GM12875 (cell line): ENCODE measurements at regions not wholly inside any gene's neighbourhood (a gene's known extent, or its start where the extent isn't known, plus 50 kb on each side); places are given as distances from the start of the nearest gene placed in this dataset.

Source experiments
- H3K4me3 ChIP-seq: one replicate; pipeline ENCODE4 v1.5.1; 2011; ENCODE audit warnings: low read depth, low read length, control low read depth
- CTCF ChIP-seq: IDR thresholded peaks from 2 replicates; pipeline ENCODE4 v1.5.1; 2011; ENCODE audit warnings: low read depth, mild to moderate bottlenecking, control low read depth, inconsistent platforms, low read length, moderate library complexity, borderline replicate concordance; ENCODE audit not compliant: insufficient read depth

DNA sequence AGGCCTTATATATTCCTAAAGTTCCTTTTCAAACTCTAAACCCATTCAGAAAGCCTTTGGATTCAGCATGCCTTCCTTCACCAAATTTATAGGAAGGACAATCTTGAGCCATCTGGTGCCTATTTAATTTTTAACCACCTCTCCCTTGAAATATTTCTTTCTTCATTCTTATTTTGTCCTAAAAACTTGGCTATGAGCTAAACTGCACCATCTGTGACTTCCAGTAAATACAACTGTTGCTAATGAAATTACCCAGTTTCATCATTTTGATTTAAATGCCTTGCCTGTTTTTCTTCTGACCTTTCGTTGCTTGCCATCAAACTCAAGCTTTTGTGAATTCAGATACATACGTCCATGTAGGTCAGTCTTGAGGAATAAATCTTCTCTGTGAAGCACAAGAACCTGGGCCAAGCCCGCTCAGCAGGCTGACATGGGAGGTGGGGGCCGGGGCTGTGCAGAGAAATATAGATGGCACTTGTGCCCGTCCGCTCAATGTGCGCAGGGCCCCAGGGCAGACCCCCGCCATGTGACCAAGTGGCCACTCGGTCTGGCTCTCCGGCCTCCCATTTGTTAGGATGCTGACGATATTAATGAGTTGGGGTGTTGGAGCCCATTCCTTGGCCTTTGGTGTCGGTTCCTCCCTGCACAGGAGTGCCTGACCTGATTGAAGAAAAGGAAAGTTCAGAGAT, 335.9 kb downstream of the VPS13C start:
- TF ChIP-seq CTCF: no peak
- no peak overlapping the region for H3K4me3 ChIP-seq

GRCh38 chr15:61721418-61721817, 338.8 kb downstream of the VPS13C start:
- H3K4me3 ChIP-seq: no peak overlapping the region
- TF ChIP-seq CTCF: no peak

DNA sequence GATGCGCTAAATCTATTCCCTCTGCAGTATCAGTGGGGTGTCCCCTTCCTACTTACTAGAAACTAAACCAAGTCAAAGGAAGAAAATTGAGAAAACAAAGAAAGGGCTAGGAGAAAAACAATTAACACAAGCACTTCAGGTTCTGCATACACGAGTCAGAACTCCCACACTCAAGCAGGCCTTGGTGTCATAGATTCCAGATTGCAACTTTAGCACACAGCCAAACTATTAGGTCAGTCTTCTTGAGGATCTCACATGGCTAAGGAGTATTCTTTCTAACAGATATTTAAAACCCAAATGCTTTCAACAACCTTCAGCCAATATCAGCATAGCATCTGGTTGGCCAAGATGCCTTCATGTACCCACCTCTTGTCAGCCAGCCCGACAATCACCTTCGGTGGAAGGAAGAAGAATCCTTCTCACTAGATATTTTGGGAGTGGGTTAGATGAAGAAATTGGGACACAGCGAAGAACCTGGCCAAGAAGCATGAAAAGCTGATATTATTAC, 340.0 kb downstream of the VPS13C start:
- no peak for TF ChIP-seq CTCF
- H3K4me3 ChIP-seq: no peak overlapping the region

DNA sequence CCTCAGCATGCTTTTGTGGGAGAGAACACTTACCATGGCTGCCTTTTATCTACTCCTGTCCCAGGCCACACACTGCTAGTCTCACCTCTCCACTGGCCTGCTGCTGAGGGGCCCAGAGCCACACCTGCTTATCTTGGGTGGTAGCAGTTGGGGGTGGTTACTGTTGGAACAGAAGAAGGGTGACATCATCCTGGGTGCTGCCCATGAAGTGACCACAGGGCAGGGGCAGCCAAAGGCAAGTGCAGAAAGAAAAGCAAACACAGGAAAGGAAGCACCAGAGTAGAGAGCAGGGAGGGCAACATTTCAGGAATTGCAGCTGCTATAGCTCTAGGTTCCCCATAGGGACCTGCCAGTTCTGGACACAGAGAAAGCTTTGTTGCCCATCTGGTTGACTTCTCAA, 345.2 kb downstream of the VPS13C start:
- TF ChIP-seq CTCF: no peak
- H3K4me3 ChIP-seq: no peak overlapping the region

DNA sequence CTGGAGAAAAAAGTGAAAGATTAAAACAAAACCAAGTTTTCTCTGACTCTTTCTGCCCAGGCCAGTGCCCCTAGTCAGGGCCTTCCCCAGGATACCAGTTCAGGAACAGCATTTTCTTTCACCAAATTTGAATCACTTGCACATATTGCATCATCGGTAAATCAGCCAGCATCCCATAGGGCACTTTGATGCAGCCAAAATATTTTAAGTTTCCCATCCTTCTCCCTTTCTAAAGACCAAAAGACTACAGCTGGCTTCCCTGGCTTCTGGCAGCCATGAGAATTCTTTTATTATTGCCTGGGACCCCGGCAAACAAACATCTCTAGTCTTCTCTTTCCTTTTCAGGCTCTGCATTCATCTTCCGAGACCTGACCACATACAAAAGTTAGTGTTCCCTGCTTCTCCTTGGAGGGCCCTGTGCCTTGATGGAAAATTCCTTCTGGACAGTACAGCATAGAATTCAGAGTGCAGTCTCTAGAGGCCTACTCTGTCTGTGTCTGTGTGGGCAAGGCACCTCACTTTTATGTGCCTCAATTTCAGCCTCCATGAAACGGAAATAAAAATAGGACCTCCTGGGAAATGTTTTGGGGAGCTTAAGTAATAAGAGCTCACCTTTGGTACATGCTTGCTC, 348.0 kb downstream of the VPS13C start:
- H3K4me3 ChIP-seq: no peak overlapping the region
- no peak for TF ChIP-seq CTCF

DNA sequence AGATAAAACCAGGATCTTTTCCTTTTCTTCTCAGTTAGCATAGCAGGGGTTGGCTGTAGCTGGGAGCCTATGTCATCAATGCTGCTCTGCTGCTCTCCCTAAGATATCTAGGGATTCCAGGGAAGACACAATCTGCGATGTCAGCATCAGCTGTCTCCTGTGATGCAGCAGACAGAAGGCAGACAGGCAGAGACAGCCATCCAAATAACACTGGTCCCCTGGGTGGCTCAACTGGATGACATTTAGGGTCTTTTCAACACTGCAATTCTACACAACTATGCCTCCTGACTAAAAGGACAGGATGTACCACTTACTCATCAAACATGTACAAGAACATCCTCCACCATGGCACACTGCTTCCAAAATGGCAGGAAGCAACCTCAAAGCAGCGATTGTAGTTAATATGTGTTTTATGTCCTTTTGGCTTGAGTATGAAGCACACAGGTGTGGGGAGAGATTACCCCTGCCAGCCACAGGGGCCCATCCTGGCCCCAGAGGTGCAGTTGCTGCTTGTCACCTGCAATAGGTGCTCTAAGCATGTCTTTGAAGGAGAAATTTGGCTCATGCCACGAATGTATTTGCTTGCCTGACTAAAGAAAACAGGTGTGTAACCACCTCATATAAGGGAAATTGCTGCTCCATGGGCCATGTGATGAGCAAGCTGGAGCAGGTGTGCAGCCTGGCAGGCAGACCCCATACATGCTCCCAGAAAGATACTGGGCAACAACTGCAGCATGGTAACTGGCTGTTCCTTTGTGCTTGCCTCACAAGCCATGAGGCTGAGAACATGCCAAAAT, 357.8 kb downstream of the VPS13C start:
- no peak for TF ChIP-seq CTCF
- no peak overlapping the region for H3K4me3 ChIP-seq
